ENCODE measurements at regions not wholly inside any gene's neighbourhood (a gene's known extent, or its start where the extent isn't known, plus 50 kb on each side); places are given as distances from the start of the nearest gene placed in this dataset.

DNA sequence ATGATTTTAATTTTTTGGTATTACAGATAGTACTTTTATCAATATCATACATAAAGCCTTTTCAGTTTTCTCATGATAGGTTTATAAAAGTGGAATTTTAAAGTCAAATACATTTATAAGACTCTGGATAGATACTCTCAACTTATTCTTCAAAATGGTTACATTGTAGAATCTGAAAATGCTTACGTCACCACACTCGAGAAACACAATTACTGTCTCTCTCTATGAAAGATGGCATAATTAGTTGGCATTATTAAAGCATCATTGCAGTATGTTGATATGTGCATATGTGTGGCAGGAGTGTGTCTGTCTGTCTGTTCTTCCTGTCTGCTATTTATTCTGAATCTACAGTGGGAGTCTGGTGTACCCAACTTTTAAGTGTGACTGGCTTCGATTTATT, 397.1 kb downstream of the SNAPC1 start:
- TF ChIP-seq, protein P1, sequence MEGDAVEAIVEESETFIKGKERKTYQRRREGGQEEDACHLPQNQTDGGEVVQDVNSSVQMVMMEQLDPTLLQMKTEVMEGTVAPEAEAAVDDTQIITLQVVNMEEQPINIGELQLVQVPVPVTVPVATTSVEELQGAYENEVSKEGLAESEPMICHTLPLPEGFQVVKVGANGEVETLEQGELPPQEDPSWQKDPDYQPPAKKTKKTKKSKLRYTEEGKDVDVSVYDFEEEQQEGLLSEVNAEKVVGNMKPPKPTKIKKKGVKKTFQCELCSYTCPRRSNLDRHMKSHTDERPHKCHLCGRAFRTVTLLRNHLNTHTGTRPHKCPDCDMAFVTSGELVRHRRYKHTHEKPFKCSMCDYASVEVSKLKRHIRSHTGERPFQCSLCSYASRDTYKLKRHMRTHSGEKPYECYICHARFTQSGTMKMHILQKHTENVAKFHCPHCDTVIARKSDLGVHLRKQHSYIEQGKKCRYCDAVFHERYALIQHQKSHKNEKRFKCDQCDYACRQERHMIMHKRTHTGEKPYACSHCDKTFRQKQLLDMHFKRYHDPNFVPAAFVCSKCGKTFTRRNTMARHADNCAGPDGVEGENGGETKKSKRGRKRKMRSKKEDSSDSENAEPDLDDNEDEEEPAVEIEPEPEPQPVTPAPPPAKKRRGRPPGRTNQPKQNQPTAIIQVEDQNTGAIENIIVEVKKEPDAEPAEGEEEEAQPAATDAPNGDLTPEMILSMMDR (IDR thresholded peaks at IDR 0.05; ENCODE audit: insufficient read depth, low read depth, low read length): no peak
- Histone ChIP-seq H3K4me3 (ENCODE audit: low read depth, low read length) (no peak overlapping the region), H3K27me3 (ENCODE audit: control insufficient read depth, insufficient read depth, low read length) (0 out of 2 replicates have a peak, but pooled peaks cover 2% of the 10 kb centered on the region), H3K36me3 (ENCODE audit: control insufficient read depth, insufficient read depth, low read length) (no peaks in the 10 kb centered on the region)
- no peak for DNase-seq (ENCODE audit: low read depth)
- CTCF ChIA-PET: no interaction called here
- POLR2A ChIA-PET: no interaction called here

DNA sequence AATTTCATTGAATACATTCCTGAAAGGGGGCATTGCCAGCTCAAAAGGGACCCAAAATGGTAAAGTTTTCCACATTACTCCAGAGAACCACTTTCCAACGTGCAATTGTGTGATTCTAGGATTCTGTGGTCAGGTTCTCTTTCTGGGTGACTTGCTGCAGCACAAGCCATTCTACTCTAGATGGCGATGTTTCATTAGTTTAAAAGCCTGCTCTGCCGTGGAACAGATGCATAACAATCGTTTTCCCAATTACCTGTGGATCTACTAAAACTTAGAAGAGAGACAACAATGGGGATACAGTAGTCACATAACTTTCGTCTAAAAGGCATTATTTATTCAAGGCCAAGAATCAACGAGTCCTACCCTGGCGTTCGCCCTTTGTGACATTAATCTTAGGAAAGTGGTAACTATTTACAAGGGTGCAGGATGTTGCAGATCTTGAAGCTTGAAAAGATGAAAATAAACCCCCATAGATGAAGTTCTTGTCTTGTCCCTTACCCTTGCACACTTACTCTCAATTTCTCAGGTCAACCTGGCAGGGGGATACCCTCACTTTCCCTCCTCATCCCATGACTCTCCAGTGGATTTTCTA, 400.9 kb downstream of the SNAPC1 start:
- CTCF ChIA-PET: interaction anchor here (0.6 to 2.1 kb wide), 10 partner anchors 9 to 1721 kb away, joined by 3 to 10 read pairs (median 3); no protein-coding TSS in a partner anchor
- DNase-seq (ENCODE audit: low read depth): no peak
- TF ChIP-seq, protein P1 (IDR thresholded peaks at IDR 0.05; ENCODE audit: insufficient read depth, low read depth, low read length): peak; percentile 85
- POLR2A ChIA-PET: no interaction called here
- H3K4me3 ChIP-seq (ENCODE audit: low read depth, low read length): no peak overlapping the region
- no peaks in the 10 kb centered on the region for H3K27me3 ChIP-seq (ENCODE audit: control insufficient read depth, insufficient read depth, low read length)
- no peaks in the 10 kb centered on the region for H3K36me3 ChIP-seq (ENCODE audit: control insufficient read depth, insufficient read depth, low read length)

DNA sequence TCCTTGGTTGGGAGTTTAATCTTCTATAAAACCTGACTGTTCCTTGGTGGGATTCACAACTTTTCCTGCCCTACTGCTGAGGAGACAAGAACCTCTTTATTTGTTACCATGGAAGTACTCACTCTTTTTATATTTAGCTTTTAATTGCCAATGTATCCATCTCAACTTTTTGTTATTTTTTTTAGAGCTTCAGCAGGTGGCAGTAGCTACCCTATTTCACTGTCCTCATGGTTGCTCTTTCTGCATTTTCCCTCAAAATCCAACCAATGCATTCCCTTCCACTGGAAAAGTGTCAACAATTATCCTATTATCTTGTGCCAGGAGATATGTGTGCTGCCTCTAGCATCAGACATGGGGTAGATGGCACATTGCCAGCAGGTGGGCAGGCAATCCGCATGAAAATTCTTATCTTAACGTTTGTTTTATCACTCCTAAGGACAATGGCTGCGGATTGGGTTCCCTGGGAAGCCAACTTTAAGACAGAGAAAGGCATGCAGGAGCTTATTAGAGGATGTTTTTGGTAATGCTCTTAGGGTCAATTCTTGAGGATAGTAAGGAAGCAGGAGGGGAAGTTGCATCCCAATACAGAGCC, 406.4 kb downstream of the SNAPC1 start:
- Histone ChIP-seq H3K36me3 (ENCODE audit: control insufficient read depth, insufficient read depth, low read length) (no peaks in the 10 kb centered on the region), H3K27me3 (ENCODE audit: control insufficient read depth, insufficient read depth, low read length) (no peaks in the 10 kb centered on the region; the same call in 1 of the 2 replicates), H3K4me3 (ENCODE audit: low read depth, low read length) (no peak overlapping the region)
- POLR2A ChIA-PET: no interaction called here
- no peak for DNase-seq (ENCODE audit: low read depth)
- TF ChIP-seq, protein P1 (IDR thresholded peaks at IDR 0.05; ENCODE audit: insufficient read depth, low read depth, low read length): peak; percentile 17; the same call in 1 of the 2 replicates
- CTCF ChIA-PET: interaction anchor here (1.1 to 1.3 kb wide), 3 partner anchors 11 to 15 kb away, joined by 3 to 7 read pairs (median 4); no protein-coding TSS in a partner anchor

DNA sequence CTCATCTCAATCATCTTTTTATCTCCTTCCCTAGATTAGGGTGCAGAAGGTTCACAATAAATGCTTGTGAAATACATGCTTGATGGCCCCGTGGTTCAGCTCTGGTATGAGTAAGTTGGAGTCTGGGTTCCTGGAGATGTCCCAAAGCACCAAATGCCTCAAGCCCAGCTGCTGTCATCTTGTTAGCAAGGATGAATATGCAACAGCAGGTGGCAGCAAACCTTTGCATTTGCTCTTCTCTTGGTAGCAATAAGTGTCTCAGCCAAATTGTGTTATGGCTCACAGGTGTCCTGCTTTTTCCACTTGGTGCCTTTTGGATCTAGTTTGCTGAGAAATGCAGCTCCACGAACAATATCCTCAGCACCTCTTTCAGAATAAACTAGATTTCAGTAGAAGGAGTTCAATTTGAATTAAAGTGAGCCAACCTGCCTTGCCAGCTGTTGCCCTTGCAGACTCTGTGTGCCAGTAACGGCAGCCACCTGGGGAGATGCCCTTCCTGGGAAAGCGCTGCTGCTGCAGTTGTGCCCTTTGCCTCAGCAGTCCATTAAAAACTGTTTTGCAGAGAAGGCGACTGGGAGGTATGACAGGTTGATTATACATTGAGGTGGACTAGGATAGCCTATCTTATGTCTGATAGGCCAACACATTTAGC, 417.3 kb downstream of the SNAPC1 start:
- ChIA-PET POLR2A (no interaction called here), CTCF (interaction anchor here (1.0 to 2.9 kb wide), 13 partner anchors 9 to 1192 kb away, joined by 3 to 20 read pairs (median 5); partner anchors contain the start of gene RHOJ)
- Histone ChIP-seq H3K27me3 (ENCODE audit: control insufficient read depth, insufficient read depth, low read length) (no peaks in the 10 kb centered on the region), H3K36me3 (ENCODE audit: control insufficient read depth, insufficient read depth, low read length) (no peaks in the 10 kb centered on the region), H3K4me3 (ENCODE audit: low read depth, low read length) (no peak overlapping the region)
- TF ChIP-seq, protein P1 (IDR thresholded peaks at IDR 0.05; ENCODE audit: insufficient read depth, low read depth, low read length): peak; percentile 68
- DNase-seq (ENCODE audit: low read depth): peak; percentile 36

DNA sequence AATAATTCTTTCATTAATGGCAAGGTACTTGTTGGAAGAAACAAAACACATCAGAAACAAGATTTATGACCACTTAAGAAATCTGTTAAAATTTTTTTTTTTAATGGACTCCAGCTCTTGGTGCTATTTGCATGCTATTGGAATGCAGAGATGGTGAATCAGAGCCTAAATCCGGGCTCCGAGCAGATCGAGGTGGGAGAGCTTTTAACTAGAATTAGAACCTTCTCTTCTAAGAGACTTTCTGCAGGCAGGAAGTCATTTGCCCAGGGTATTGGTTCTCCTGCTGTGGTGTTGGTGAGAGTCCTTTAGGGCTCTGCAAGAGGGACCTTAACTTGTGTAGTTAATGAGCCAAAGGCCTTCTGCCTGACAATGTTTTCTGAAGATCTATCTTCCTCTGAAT, 419.4 kb downstream of the SNAPC1 start:
- Histone ChIP-seq H3K27me3 (ENCODE audit: control insufficient read depth, insufficient read depth, low read length) (no peaks in the 10 kb centered on the region), H3K36me3 (ENCODE audit: control insufficient read depth, insufficient read depth, low read length) (no peaks in the 10 kb centered on the region), H3K4me3 (ENCODE audit: low read depth, low read length) (no peak overlapping the region)
- ChIA-PET CTCF (no interaction called here), POLR2A (no interaction called here)
- no peak for DNase-seq (ENCODE audit: low read depth)
- TF ChIP-seq, protein P1 (IDR thresholded peaks at IDR 0.05; ENCODE audit: insufficient read depth, low read depth, low read length): no peak

Measured in BJ (cell line).